CD14-positive monocyte (primary cell): ENCODE measurements at regions not wholly inside any gene's neighbourhood (a gene's known extent, or its start where the extent isn't known, plus 50 kb on each side); places are given as distances from the start of the nearest gene placed in this dataset.

Source experiments
- DNase-seq, 3 donors: peaks; one replicate each; pipeline ENCODE4 v3.0.0-alpha.2; 2011 to 2022
- H2AFZ ChIP-seq: 2 replicates; pipeline ENCODE4 v1.6.0; 2012; ENCODE audit warnings: mild to moderate bottlenecking, low read depth, low read length, inconsistent platforms; ENCODE audit not compliant: insufficient read depth, poor library complexity, severe bottlenecking
- H3K27ac ChIP-seq, 2 donors: 1 replicate in 1 of 2; 2 replicates in 1 of 2; pipeline ENCODE4 v1.5.1; 2012 to 2013; ENCODE audit warnings: low read length in 2 of 2, control low read depth in 1 of 2, inconsistent platforms in 1 of 2, low read depth in 1 of 2, mild to moderate bottlenecking in 1 of 2
- H3K27me3 ChIP-seq, 2 donors: one replicate each; pipeline versions ENCODE4 v1.6.0 to v1.6.1; 2011 to 2013; ENCODE audit warnings: low read length in 2 of 2; ENCODE audit not compliant: control insufficient read depth in 2 of 2, insufficient read depth in 2 of 2
- H3K36me3 ChIP-seq, 2 donors: replicated peaks in 1 of 2; 1 replicate in 1 of 2; 2 replicates in 1 of 2; pipeline versions ENCODE4 v1.5.1 to v1.6.1; 2012 to 2013; ENCODE audit warnings: low read length in 2 of 2, control low read depth in 1 of 2, inconsistent platforms in 1 of 2, mild to moderate bottlenecking in 1 of 2; ENCODE audit not compliant: insufficient read depth in 2 of 2, control insufficient read depth in 1 of 2
- H3K4me1 ChIP-seq, 2 donors: 1 replicate in 1 of 2; 2 replicates in 1 of 2; pipeline versions ENCODE4 v1.5.1 to v1.6.1; 2012 to 2013; ENCODE audit warnings: low read length in 2 of 2, control low read depth in 1 of 2, inconsistent platforms in 1 of 2, mild to moderate bottlenecking in 1 of 2, moderate library complexity in 1 of 2; ENCODE audit not compliant: insufficient read depth in 2 of 2, control insufficient read depth in 1 of 2
- H3K4me2 ChIP-seq: replicated peaks from 2 replicates; pipeline ENCODE3; 2012; ENCODE audit warnings: low read length, moderate library complexity, mild to moderate bottlenecking; ENCODE audit not compliant: poor library complexity, severe bottlenecking; ENCODE audit errors: extremely low read depth
- H3K4me3 ChIP-seq, 3 experiments: fragments of 200-600 bp in 1 of 3; sonication (generic) in 1 of 3; replicated peaks in 1 of 3; 1 replicate in 2 of 3; 2 replicates in 1 of 3; pipeline ENCODE4 v1.5.1; 2011 to 2013; ENCODE audit warnings: low read length in 3 of 3, mild to moderate bottlenecking in 3 of 3, control low read depth in 2 of 3, low read depth in 2 of 3, inconsistent platforms in 1 of 3, moderate library complexity in 1 of 3
- H3K79me2 ChIP-seq: 2 replicates; pipeline ENCODE4 v1.6.0; 2012; ENCODE audit warnings: mild to moderate bottlenecking, control low read depth, inconsistent platforms, low read length, moderate library complexity; ENCODE audit not compliant: insufficient read depth
- H3K9ac ChIP-seq: 2 replicates; pipeline ENCODE4 v1.6.0; 2017; ENCODE audit warnings: low read length, mild to moderate bottlenecking; ENCODE audit not compliant: insufficient read depth, poor library complexity, severe bottlenecking
- H3K9me3 ChIP-seq, 2 donors: replicated peaks in 1 of 2; 1 replicate in 1 of 2; 2 replicates in 1 of 2; pipeline versions ENCODE4 v1.5.1 to v1.6.1; 2012 to 2013; ENCODE audit warnings: low read length in 2 of 2, control low read depth in 1 of 2; ENCODE audit not compliant: control insufficient read depth in 1 of 2, insufficient read depth in 1 of 2
- H4K20me1 ChIP-seq: 2 replicates; pipeline ENCODE4 v1.6.0; 2012; ENCODE audit warnings: mild to moderate bottlenecking, low read length, control low read depth, moderate library complexity; ENCODE audit not compliant: insufficient read depth
- H3K27ac Mint-ChIP-seq, 7 donors: one replicate each; pipeline ENCODE4 v1.8.0; 2020; ENCODE audit warnings: mild to moderate bottlenecking in 7 of 7, mixed read lengths in 7 of 7, moderate library complexity in 6 of 7, inconsistent platforms in 2 of 7
- H3K27me3 Mint-ChIP-seq, 3 donors: one replicate each; pipeline ENCODE4 v1.8.0; 2021 to 2022; ENCODE audit warnings: low read depth in 3 of 3, mild to moderate bottlenecking in 3 of 3, mixed read lengths in 3 of 3, moderate library complexity in 3 of 3, inconsistent platforms in 1 of 3
- H3K36me3 Mint-ChIP-seq, 2 donors: one replicate each; pipeline ENCODE4 v1.8.0; 2020; ENCODE audit warnings: mixed read lengths in 2 of 2, inconsistent platforms in 1 of 2, mild to moderate bottlenecking in 1 of 2
- H3K4me1 Mint-ChIP-seq: one replicate; pipeline ENCODE4 v1.8.0; 2020; ENCODE audit warnings: mild to moderate bottlenecking, mixed read lengths
- H3K4me3 Mint-ChIP-seq, 2 donors: one replicate each; pipeline ENCODE4 v1.8.0; 2020; ENCODE audit warnings: mild to moderate bottlenecking in 2 of 2, mixed read lengths in 2 of 2, moderate library complexity in 1 of 2
- H3K9me3 Mint-ChIP-seq, 7 donors: one replicate each; pipeline ENCODE4 v1.8.0; 2020 to 2022; ENCODE audit warnings: mixed read lengths in 7 of 7, mild to moderate bottlenecking in 6 of 7, moderate library complexity in 6 of 7, inconsistent platforms in 2 of 7
- CTCF ChIP-seq: fragments of 200-600 bp; IDR thresholded peaks from one replicate; pipeline ENCODE4 v1.8.0; 2022; ENCODE audit warnings: antibody characterized with exemption, mild to moderate bottlenecking
- WGBS: methylation state at CpG from one replicate; pipeline ENCODE4 v1.1.5; 2013; ENCODE audit warnings: missing lambda C conversion rate; ENCODE audit not compliant: insufficient coverage; 5-methylcytosine and 5-hydroxymethylcytosine counted together
- intact Hi-C, 2 donors: fragments of 100-400 bp; cut with micrococcal nuclease; formaldehyde crosslinking; loops; one replicate each; pipeline versions ENCODE4 v1.15.0 to v1.15.1; 2023

- intact Hi-C loops, result loop anchor here (10.0 kb wide), 2 partner anchors 103 to 563 kb away; no protein-coding TSS in a partner anchor
These were observed 271.4 kb downstream of the SPRY1 start for GRCh38 chr4:123667991-123668390.

GRCh38 chr4:123671636-123672404, 275.2 kb downstream of the SPRY1 start:
- TF ChIP-seq CTCF, result no peak
- Histone ChIP-seq H3K9me3 (no peaks in the 10 kb centered on the region), H3K9ac (no peak overlapping the region), H3K36me3 (no peaks in the 10 kb centered on the region), H3K4me2 (no peak overlapping the region), H4K20me1 (no peaks in the 10 kb centered on the region), H3K4me3 (no peak overlapping the region), H3K4me1 (peaks cover 4 to 9% of the 10 kb centered on the region in 2 donors), H3K27ac (no peak overlapping the region), H3K27me3 (peaks cover 17 to 18% of the 10 kb centered on the region in 2 donors), H3K79me2 (no peaks in the 10 kb centered on the region), H2AFZ (no peak overlapping the region)
- H3K4me1 Mint-ChIP-seq, result peaks cover 13% of the 10 kb centered on the region
- no peak for DNase-seq
- H3K9me3 Mint-ChIP-seq, result peaks cover 0 to 6% (median 0%) of the 10 kb centered on the region in 7 donors
- no CpG with 5 or more reads among the region's 4 CpGs for WGBS
- H3K36me3 Mint-ChIP-seq, result no peaks in the 10 kb centered on the region
- peaks cover 13 to 27% (median 20%) of the 10 kb centered on the region in 3 donors for H3K27me3 Mint-ChIP-seq
- H3K27ac Mint-ChIP-seq, result no peak overlapping the region
- H3K4me3 Mint-ChIP-seq, result peak overlapping the region in 1 of 2 donors; percentile 55
- intact Hi-C loops, result no loop called here

More at GRCh38 chr4:123667991-123668390, 271.4 kb downstream of the SPRY1 start:
- DNase-seq, result no peak
- Histone ChIP-seq H4K20me1 (no peaks in the 10 kb centered on the region), H3K79me2 (no peaks in the 10 kb centered on the region), H3K4me1 (peaks cover 0 to 5% of the 10 kb centered on the region in 2 donors), H3K9me3 (no peaks in the 10 kb centered on the region), H3K36me3 (no peaks in the 10 kb centered on the region), H3K27me3 (peaks cover 2 to 8% of the 10 kb centered on the region in 2 donors), H2AFZ (no peak overlapping the region), H3K27ac (no peak overlapping the region), H3K4me2 (no peak overlapping the region), H3K9ac (no peak overlapping the region), H3K4me3 (no peak overlapping the region)
- no peak overlapping the region for H3K27ac Mint-ChIP-seq
- peaks cover 8% of the 10 kb centered on the region for H3K4me1 Mint-ChIP-seq
- H3K36me3 Mint-ChIP-seq, result no peaks in the 10 kb centered on the region
- peaks cover 0 to 6% (median 0%) of the 10 kb centered on the region in 7 donors for H3K9me3 Mint-ChIP-seq
- no peak for TF ChIP-seq CTCF
- H3K27me3 Mint-ChIP-seq, result peaks cover 4 to 12% (median 9%) of the 10 kb centered on the region in 3 donors
- no peak overlapping the region for H3K4me3 Mint-ChIP-seq
- WGBS, result no CpG with 5 or more reads among the region's 2 CpGs
